CD4-positive, alpha-beta T cell treated with Interleukin-15 for 4 hours (primary cell): ENCODE measurements at regions not wholly inside any gene's neighbourhood (a gene's known extent, or its start where the extent isn't known, plus 50 kb on each side); places are given as distances from the start of the nearest gene placed in this dataset.

Source experiments
- DNase-seq: peaks from one replicate; pipeline ENCODE4 v3.0.0-alpha.2; 2020; ENCODE audit warnings: low spot score

- DNase-seq, result no peak
Observed at GRCh38 chr10:109480836-109481235, 442.5 kb downstream of the XPNPEP1 start.

GRCh38 chr10:109475711-109476421 is 447.4 kb downstream of the XPNPEP1 start:
- DNase-seq, result no peak

- no peak for DNase-seq
Observed at GRCh38 chr10:109474812-109475211, 448.5 kb downstream of the XPNPEP1 start.

GRCh38 chr10:109474261-109474660 is 449.1 kb downstream of the XPNPEP1 start:
- DNase-seq, result no peak

GRCh38 chr10:109467551-109467950 is 455.8 kb downstream of the XPNPEP1 start:
- no peak for DNase-seq

GRCh38 chr10:109464949-109465348 is 458.4 kb downstream of the XPNPEP1 start:
- DNase-seq, result no peak

GRCh38 chr10:109457302-109457638 is 466.0 kb downstream of the XPNPEP1 start:
- no peak for DNase-seq

GRCh38 chr10:109456566-109457301 is 466.6 kb downstream of the XPNPEP1 start:
- no peak for DNase-seq

GRCh38 chr10:109454691-109455090 is 468.6 kb downstream of the XPNPEP1 start:
- no peak for DNase-seq

- no peak for DNase-seq
Observed at GRCh38 chr10:109451879-109452278, 471.4 kb downstream of the XPNPEP1 start.

GRCh38 chr10:109450702-109451101 is 472.6 kb downstream of the XPNPEP1 start:
- DNase-seq, result no peak

GRCh38 chr10:109433434-109433833 is 489.9 kb downstream of the XPNPEP1 start:
- DNase-seq, result no peak

GRCh38 chr10:109432281-109432680 is 491.0 kb downstream of the XPNPEP1 start:
- no peak for DNase-seq

GRCh38 chr10:109430799-109431198 is 492.5 kb downstream of the XPNPEP1 start:
- DNase-seq, result no peak

- no peak for DNase-seq
Observed at GRCh38 chr10:109430043-109430760, 493.1 kb downstream of the XPNPEP1 start.

- DNase-seq, result no peak
Observed at GRCh38 chr10:109428775-109429491, 494.4 kb downstream of the XPNPEP1 start.

- no peak for DNase-seq
Observed at GRCh38 chr10:109427411-109427810, 495.9 kb downstream of the XPNPEP1 start.

- no peak for DNase-seq
Observed at GRCh38 chr10:109426987-109427386, 496.3 kb downstream of the XPNPEP1 start.

GRCh38 chr10:109418795-109419194 is 504.5 kb downstream of the XPNPEP1 start:
- DNase-seq, result no peak

GRCh38 chr10:109417803-109418202 is 505.5 kb downstream of the XPNPEP1 start:
- no peak for DNase-seq

- DNase-seq, result no peak
Observed at GRCh38 chr10:109412353-109412752, 511.0 kb downstream of the XPNPEP1 start.

GRCh38 chr10:109411917-109412316 is 511.4 kb downstream of the XPNPEP1 start:
- DNase-seq, result no peak
